ENCODE measurements at regions not wholly inside any gene's neighbourhood (a gene's known extent, or its start where the extent isn't known, plus 50 kb on each side); places are given as distances from the start of the nearest gene placed in this dataset.

- DNase-seq, result no peak
Observed at GRCh38 chr6:56764081-56764566, 121.4 kb upstream of the DST start.

- no peak for DNase-seq
Observed at GRCh38 chr6:56761651-56762050, 119.0 kb upstream of the DST start.

GRCh38 chr6:56760842-56761241, 118.2 kb upstream of the DST start:
- DNase-seq, result no peak

GRCh38 chr6:56759521-56759920, 116.8 kb upstream of the DST start:
- DNase-seq, result no peak

GRCh38 chr6:56758553-56758952, 115.9 kb upstream of the DST start:
- DNase-seq, result no peak

- no peak for DNase-seq
Observed at GRCh38 chr6:56758120-56758519, 115.4 kb upstream of the DST start.

- no peak for DNase-seq
Observed at GRCh38 chr6:56757588-56757984, 114.9 kb upstream of the DST start.

GRCh38 chr6:56756791-56757587, 114.3 kb upstream of the DST start:
- no peak for DNase-seq

GRCh38 chr6:56756219-56756789, 113.6 kb upstream of the DST start:
- DNase-seq, result no peak

GRCh38 chr6:56755040-56755439, 112.4 kb upstream of the DST start:
- no peak for DNase-seq

- no peak for DNase-seq
Observed at GRCh38 chr6:56753811-56754210, 111.1 kb upstream of the DST start.

GRCh38 chr6:56752534-56752933, 109.8 kb upstream of the DST start:
- no peak for DNase-seq

GRCh38 chr6:56752009-56752408, 109.3 kb upstream of the DST start:
- DNase-seq, result no peak

GRCh38 chr6:56751604-56752003, 108.9 kb upstream of the DST start:
- DNase-seq, result no peak

- no peak for DNase-seq
Observed at GRCh38 chr6:56750686-56751085, 108.0 kb upstream of the DST start.

GRCh38 chr6:56749632-56750151, 107.0 kb upstream of the DST start:
- no peak for DNase-seq

- no peak for DNase-seq
Observed at GRCh38 chr6:56746767-56747504, 104.2 kb upstream of the DST start.

- no peak for DNase-seq
Observed at GRCh38 chr6:56745971-56746370, 103.3 kb upstream of the DST start.

GRCh38 chr6:56745081-56745480, 102.4 kb upstream of the DST start:
- DNase-seq, result no peak

- DNase-seq, result no peak
Observed at GRCh38 chr6:56744528-56744927, 101.8 kb upstream of the DST start.

- DNase-seq, result no peak
Observed at GRCh38 chr6:56742122-56742791, 99.6 kb upstream of the DST start.

GRCh38 chr6:56741472-56741871, 98.8 kb upstream of the DST start:
- no peak for DNase-seq
